Spinal cord (tissue), 10 donors: ENCODE measurements at regions not wholly inside any gene's neighbourhood (a gene's known extent, or its start where the extent isn't known, plus 50 kb on each side); places are given as distances from the start of the nearest gene placed in this dataset. TPM values are rescaled to one million over a fixed set of nuclear protein-coding genes. Genes with fewer than 3 reads are reported as not detected.
A peak's percentile ranks its signal among the peaks of the same experiment; 100 is the strongest.

Experiments
- DNase-seq, 6 donors: peaks; one replicate each; pipeline versions ENCODE4 v3.0.0 to v3.0.0-alpha.2; 2013 to 2015; ENCODE audit warnings: low spot score in 6 of 6, low read depth in 4 of 6
- H3K27ac ChIP-seq: one replicate; pipeline ENCODE4 v1.5.1; 2013; ENCODE audit warnings: low read depth, low read length, control low read depth
- H3K27me3 ChIP-seq: one replicate; pipeline ENCODE4 v1.6.1; 2013; ENCODE audit warnings: low read length; ENCODE audit not compliant: control insufficient read depth, insufficient read depth
- H3K36me3 ChIP-seq: one replicate; pipeline ENCODE4 v1.6.1; 2013; ENCODE audit warnings: low read length; ENCODE audit not compliant: control insufficient read depth, insufficient read depth
- H3K4me1 ChIP-seq: one replicate; pipeline ENCODE4 v1.6.1; 2013; ENCODE audit warnings: low read length; ENCODE audit not compliant: control insufficient read depth, insufficient read depth
- H3K4me3 ChIP-seq: one replicate; pipeline ENCODE4 v1.5.1; 2013; ENCODE audit warnings: low read depth, low read length, control low read depth
- H3K9me3 ChIP-seq: one replicate; pipeline ENCODE4 v1.6.1; 2013; ENCODE audit warnings: low read length; ENCODE audit not compliant: control insufficient read depth, insufficient read depth
- WGBS: methylation state at CpG from one replicate; pipeline ENCODE4 v1.1.5; 2013; ENCODE audit warnings: missing lambda C conversion rate; ENCODE audit not compliant: insufficient coverage; 5-methylcytosine and 5-hydroxymethylcytosine counted together
- small RNA-seq: library from RNA; depleted of rRNA; stranded (forward); fragments of <200 nt; gene quantifications from one replicate; pipeline ENCODE3, GENCODE V24; 2014; ENCODE audit warnings: low replicate concordance
- donor health status: healthy.

- Histone ChIP-seq H3K9me3 (no peaks in the 10 kb centered on the region), H3K4me3 (no peak overlapping the region), H3K36me3 (no peaks in the 10 kb centered on the region), H3K27me3 (no peaks in the 10 kb centered on the region), H3K4me1 (peaks cover 3% of the 10 kb centered on the region), H3K27ac (no peak overlapping the region)
- no CpG with 5 or more reads among the region's 3 CpGs for WGBS
- no peak for DNase-seq
Measured at GRCh38 chr10:29694121-29694520, 59.4 kb upstream of the SVIL start.

GRCh38 chr10:29692121-29692539 is 57.4 kb upstream of the SVIL start:
- Histone ChIP-seq H3K27ac (peak overlapping the region; percentile 76), H3K36me3 (no peaks in the 10 kb centered on the region), H3K9me3 (no peaks in the 10 kb centered on the region), H3K27me3 (no peaks in the 10 kb centered on the region), H3K4me1 (peaks cover 11% of the 10 kb centered on the region), H3K4me3 (no peak overlapping the region)
- DNase-seq = no peak
- 56% methylated on average over 3 of the region's 5 CpGs for WGBS

- Histone ChIP-seq H3K27ac (peak overlapping the region; percentile 76), H3K9me3 (no peaks in the 10 kb centered on the region), H3K27me3 (no peaks in the 10 kb centered on the region), H3K36me3 (no peaks in the 10 kb centered on the region), H3K4me1 (peaks cover 11% of the 10 kb centered on the region), H3K4me3 (no peak overlapping the region)
- 64% methylated on average over 5 of the region's 5 CpGs for WGBS
- peak in 2 of 6 donors; percentile 35 to 56 for DNase-seq
Measured at GRCh38 chr10:29691564-29692072, 56.8 kb upstream of the SVIL start.

- H3K27me3 ChIP-seq = no peaks in the 10 kb centered on the region
- WGBS = 90% methylated on average over 2 of the region's 7 CpGs
- DNase-seq = no peak
- H3K4me3 ChIP-seq = no peak overlapping the region
- no peaks in the 10 kb centered on the region for H3K9me3 ChIP-seq
- no peaks in the 10 kb centered on the region for H3K36me3 ChIP-seq
- peaks cover 11% of the 10 kb centered on the region for H3K4me1 ChIP-seq
- no peak overlapping the region for H3K27ac ChIP-seq
Measured at GRCh38 chr10:29689001-29689400, 54.2 kb upstream of the SVIL start.

- Histone ChIP-seq H3K4me1 (peaks cover 11% of the 10 kb centered on the region), H3K36me3 (no peaks in the 10 kb centered on the region), H3K4me3 (no peak overlapping the region), H3K27me3 (no peaks in the 10 kb centered on the region), H3K9me3 (no peaks in the 10 kb centered on the region), H3K27ac (peak overlapping the region; percentile 61)
- 13% methylated on average over 7 of the region's 7 CpGs for WGBS
- DNase-seq = peak in 5 of 6 donors; percentile 31 to 82 (median 41)
Measured at GRCh38 chr10:29688230-29688661, 53.5 kb upstream of the SVIL start.

- no peaks in the 10 kb centered on the region for H3K9me3 ChIP-seq
- no peaks in the 10 kb centered on the region for H3K27me3 ChIP-seq
- H3K36me3 ChIP-seq = no peaks in the 10 kb centered on the region
- DNase-seq = no peak
- no peak overlapping the region for H3K27ac ChIP-seq
- peaks cover 11% of the 10 kb centered on the region for H3K4me1 ChIP-seq
- no peak overlapping the region for H3K4me3 ChIP-seq
- 61% methylated on average over 5 of the region's 10 CpGs for WGBS
Measured at GRCh38 chr10:29687421-29688164, 52.8 kb upstream of the SVIL start.

- H3K4me3 ChIP-seq = no peak overlapping the region
- H3K36me3 ChIP-seq = no peaks in the 10 kb centered on the region
- no CpG with 5 or more reads among the region's 4 CpGs for WGBS
Measured at GRCh38 chr10:29685506-29685905, 50.7 kb upstream of the SVIL start.

More at GRCh38 chr10:29685506-29685905, 50.7 kb upstream of the SVIL start:
- H3K9me3 ChIP-seq = no peaks in the 10 kb centered on the region
- H3K27me3 ChIP-seq = no peaks in the 10 kb centered on the region
- no peak for DNase-seq
- H3K27ac ChIP-seq = no peak overlapping the region
- H3K4me1 ChIP-seq = peaks cover 11% of the 10 kb centered on the region

Small RNAs in the stretch of these regions (small RNA-seq; reads per million reads assigned to genes)
- gene CKS1BP2 (not detected), gene RNU6-908P (not detected)
